ENCODE measurements at regions not wholly inside any gene's neighbourhood (a gene's known extent, or its start where the extent isn't known, plus 50 kb on each side); places are given as distances from the start of the nearest gene placed in this dataset.

DNA sequence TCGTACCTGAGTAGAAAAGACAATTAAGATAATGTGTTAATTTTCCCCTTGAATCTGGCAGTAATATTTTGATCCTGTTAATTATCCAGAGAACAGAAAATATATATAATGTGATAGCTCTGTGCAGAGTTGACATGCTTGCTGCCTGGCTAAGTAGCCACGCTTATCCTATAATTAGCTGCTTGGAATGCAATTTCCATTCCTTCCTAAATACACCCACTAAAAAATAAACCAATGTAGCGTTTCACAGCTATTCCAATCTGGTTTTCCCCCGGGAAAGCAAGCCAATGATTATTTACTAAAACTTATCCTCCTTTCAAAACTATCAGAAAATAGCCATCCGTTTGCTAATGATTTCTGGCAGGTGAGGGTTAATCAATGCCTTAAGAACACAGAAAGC lies 134.5 kb upstream of the IRX5 start:
- H3K4me3 ChIP-seq (ENCODE audit: low read depth, low read length) = no peak overlapping the region
- no peak for DNase-seq (ENCODE audit: low read depth, low spot score)
- CTCF ChIA-PET = no interaction called here
- POLR2A ChIA-PET = no interaction called here
- TF ChIP-seq, protein P1, sequence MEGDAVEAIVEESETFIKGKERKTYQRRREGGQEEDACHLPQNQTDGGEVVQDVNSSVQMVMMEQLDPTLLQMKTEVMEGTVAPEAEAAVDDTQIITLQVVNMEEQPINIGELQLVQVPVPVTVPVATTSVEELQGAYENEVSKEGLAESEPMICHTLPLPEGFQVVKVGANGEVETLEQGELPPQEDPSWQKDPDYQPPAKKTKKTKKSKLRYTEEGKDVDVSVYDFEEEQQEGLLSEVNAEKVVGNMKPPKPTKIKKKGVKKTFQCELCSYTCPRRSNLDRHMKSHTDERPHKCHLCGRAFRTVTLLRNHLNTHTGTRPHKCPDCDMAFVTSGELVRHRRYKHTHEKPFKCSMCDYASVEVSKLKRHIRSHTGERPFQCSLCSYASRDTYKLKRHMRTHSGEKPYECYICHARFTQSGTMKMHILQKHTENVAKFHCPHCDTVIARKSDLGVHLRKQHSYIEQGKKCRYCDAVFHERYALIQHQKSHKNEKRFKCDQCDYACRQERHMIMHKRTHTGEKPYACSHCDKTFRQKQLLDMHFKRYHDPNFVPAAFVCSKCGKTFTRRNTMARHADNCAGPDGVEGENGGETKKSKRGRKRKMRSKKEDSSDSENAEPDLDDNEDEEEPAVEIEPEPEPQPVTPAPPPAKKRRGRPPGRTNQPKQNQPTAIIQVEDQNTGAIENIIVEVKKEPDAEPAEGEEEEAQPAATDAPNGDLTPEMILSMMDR (IDR thresholded peaks at IDR 0.05; ENCODE audit: insufficient read depth, low read length, missing control alignments) = no peak

DNA sequence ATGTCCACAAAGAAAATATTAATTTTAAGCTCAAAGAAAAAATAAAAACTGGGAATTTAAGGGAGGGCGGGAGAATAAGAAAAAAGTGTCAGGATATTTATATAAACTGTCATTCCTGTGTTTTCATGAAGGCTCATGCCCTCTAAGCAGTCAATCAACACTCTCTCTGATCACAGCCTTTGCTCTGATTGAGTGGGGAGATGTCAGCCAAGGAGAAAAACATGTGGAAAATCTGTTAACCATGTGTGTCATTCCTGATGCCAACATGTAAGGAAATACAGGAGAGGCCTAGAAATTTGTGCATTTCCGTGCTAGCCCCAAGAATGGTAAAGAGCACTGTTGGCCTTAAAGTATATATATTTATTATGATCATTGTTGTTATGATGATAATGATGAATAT lies 137.9 kb upstream of the IRX5 start:
- TF ChIP-seq, protein P1 (IDR thresholded peaks at IDR 0.05; ENCODE audit: insufficient read depth, low read length, missing control alignments) = no peak
- H3K4me3 ChIP-seq (ENCODE audit: low read depth, low read length) = no peak overlapping the region
- POLR2A ChIA-PET = no interaction called here
- CTCF ChIA-PET = no interaction called here
- no peak for DNase-seq (ENCODE audit: low read depth, low spot score)

DNA sequence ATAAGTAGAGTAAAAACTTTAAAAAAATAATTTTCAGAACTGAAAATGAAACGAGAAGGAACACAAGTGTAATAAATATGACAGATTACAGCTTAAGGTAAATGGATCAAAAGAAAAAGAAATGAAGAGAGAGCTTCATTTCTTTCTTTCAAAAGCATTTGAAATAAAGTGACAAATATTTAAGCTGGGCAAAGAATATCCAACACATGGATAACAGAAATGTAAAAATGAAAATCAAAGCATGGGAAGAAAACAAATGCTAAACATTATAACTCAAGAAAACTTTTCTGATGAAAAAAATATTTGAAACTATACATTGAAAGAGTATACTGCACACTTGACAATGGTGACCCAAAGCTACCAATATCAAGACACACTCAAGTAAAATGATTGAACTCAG lies 143.6 kb upstream of the IRX5 start:
- ChIA-PET POLR2A (no interaction called here), CTCF (no interaction called here)
- TF ChIP-seq, protein P1 (IDR thresholded peaks at IDR 0.05; ENCODE audit: insufficient read depth, low read length, missing control alignments) = no peak
- no peak for DNase-seq (ENCODE audit: low read depth, low spot score)
- no peak overlapping the region for H3K4me3 ChIP-seq (ENCODE audit: low read depth, low read length)

DNA sequence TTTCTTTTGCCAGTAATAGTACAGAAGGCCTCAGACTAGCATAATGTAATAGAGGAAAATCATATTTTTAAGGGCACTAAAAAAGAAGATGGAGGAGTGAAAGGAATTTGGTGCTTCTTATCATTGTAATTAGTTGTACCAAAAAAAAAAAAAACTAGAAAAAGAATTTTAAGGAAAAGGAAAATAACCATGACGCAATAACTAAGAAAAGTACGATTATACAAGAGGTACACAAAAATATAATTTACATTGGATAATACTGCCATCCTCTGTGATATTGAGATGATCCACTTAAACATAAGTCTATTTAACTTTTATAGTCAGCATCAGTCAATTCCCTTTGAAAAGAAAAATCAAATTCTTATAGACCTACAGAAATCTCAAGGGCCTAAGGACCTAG lies 146.7 kb upstream of the IRX5 start:
- TF ChIP-seq, protein P1 (IDR thresholded peaks at IDR 0.05; ENCODE audit: insufficient read depth, low read length, missing control alignments) = no peak
- POLR2A ChIA-PET = no interaction called here
- no peak for DNase-seq (ENCODE audit: low read depth, low spot score)
- no peak overlapping the region for H3K4me3 ChIP-seq (ENCODE audit: low read depth, low read length)
- CTCF ChIA-PET = no interaction called here

DNA sequence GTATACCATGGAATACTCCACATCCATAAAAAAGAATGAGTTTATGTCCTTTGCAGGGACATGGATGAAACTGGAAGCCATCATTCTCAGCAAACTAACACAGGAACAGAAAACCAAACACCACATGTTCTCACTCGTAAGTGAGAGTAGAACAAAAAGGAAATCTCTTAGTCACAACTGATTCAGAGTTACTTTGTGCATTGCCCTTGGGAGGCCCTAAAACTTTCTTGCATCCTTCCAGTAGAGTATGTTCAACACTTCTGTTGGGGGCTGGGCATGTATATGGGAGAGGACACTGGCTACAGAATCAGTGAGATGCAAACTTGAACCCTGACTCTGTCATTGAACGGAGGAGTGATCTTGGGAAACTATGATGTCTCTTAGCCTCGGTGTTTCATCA lies 147.4 kb upstream of the IRX5 start:
- ChIA-PET CTCF (no interaction called here), POLR2A (no interaction called here)
- H3K4me3 ChIP-seq (ENCODE audit: low read depth, low read length) = no peak overlapping the region
- TF ChIP-seq, protein P1 (IDR thresholded peaks at IDR 0.05; ENCODE audit: insufficient read depth, low read length, missing control alignments) = no peak
- no peak for DNase-seq (ENCODE audit: low read depth, low spot score)

DNA sequence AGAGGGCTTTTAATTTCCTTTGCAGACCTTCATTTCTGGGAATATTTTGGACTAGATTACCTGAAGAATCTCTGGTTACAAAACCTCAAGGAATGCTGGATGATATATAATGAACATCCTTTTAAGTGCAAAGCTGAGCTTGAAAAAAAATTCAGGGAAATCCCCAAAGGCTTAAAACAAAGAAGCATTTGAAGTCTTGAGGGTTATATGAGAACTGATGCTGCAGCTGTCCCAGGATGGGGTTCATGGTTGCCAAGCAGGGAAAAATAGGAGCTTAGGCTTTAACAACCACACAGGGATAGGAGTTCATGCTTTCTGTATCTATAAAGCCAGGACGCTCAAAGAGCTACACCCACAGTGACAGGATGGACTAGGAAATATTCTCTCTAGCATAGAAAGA lies 150.4 kb upstream of the IRX5 start:
- ChIA-PET CTCF (interaction anchor here (0.6 kb wide), 1 partner anchor 892 kb away, joined by 3 read pairs; no protein-coding TSS in a partner anchor), POLR2A (no interaction called here)
- no peak overlapping the region for H3K4me3 ChIP-seq (ENCODE audit: low read depth, low read length)
- TF ChIP-seq, protein P1 (IDR thresholded peaks at IDR 0.05; ENCODE audit: insufficient read depth, low read length, missing control alignments) = no peak
- DNase-seq (ENCODE audit: low read depth, low spot score) = no peak
